PFSK-1 (cell line): ENCODE measurements at regions not wholly inside any gene's neighbourhood (a gene's known extent, or its start where the extent isn't known, plus 50 kb on each side); places are given as distances from the start of the nearest gene placed in this dataset.

ENCODE experiments used
- POLR2AphosphoS5 ChIP-seq: IDR thresholded peaks from 2 replicates; pipeline ENCODE4 v1.6.1; 2012; ENCODE audit warnings: low read depth, mild to moderate bottlenecking, control low read depth, low read length, moderate library complexity
- TAF1 ChIP-seq: IDR thresholded peaks from 2 replicates; pipeline ENCODE4 v1.6.1; 2012; ENCODE audit warnings: low read length, control low read depth, borderline replicate concordance; ENCODE audit not compliant: insufficient read depth
- TF ChIP-seq, protein P1 (sequence below), 2 experiments: IDR thresholded peaks; 2 replicates each; pipeline versions ENCODE4 v1.6.1 to v1.8.0; 2011 to 2012; ENCODE audit warnings: low read depth in 2 of 2, low read length in 2 of 2, control low read depth in 1 of 2, inconsistent platforms in 1 of 2, mild to moderate bottlenecking in 1 of 2, moderate library complexity in 1 of 2; ENCODE audit not compliant: insufficient read depth in 1 of 2

GRCh38 chr10:7102557-7103349, 308.1 kb downstream of the SFMBT2 start:
- no peak for TF ChIP-seq POLR2AphosphoS5
- TF ChIP-seq TAF1, result no peak
- TF ChIP-seq, protein P1, sequence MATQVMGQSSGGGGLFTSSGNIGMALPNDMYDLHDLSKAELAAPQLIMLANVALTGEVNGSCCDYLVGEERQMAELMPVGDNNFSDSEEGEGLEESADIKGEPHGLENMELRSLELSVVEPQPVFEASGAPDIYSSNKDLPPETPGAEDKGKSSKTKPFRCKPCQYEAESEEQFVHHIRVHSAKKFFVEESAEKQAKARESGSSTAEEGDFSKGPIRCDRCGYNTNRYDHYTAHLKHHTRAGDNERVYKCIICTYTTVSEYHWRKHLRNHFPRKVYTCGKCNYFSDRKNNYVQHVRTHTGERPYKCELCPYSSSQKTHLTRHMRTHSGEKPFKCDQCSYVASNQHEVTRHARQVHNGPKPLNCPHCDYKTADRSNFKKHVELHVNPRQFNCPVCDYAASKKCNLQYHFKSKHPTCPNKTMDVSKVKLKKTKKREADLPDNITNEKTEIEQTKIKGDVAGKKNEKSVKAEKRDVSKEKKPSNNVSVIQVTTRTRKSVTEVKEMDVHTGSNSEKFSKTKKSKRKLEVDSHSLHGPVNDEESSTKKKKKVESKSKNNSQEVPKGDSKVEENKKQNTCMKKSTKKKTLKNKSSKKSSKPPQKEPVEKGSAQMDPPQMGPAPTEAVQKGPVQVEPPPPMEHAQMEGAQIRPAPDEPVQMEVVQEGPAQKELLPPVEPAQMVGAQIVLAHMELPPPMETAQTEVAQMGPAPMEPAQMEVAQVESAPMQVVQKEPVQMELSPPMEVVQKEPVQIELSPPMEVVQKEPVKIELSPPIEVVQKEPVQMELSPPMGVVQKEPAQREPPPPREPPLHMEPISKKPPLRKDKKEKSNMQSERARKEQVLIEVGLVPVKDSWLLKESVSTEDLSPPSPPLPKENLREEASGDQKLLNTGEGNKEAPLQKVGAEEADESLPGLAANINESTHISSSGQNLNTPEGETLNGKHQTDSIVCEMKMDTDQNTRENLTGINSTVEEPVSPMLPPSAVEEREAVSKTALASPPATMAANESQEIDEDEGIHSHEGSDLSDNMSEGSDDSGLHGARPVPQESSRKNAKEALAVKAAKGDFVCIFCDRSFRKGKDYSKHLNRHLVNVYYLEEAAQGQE (IDR thresholded peaks at IDR 0.05; ENCODE audit: insufficient read depth in 1 of 2, low read depth in 2 of 2, low read length in 2 of 2), result no peak
